A549 (cell line): ENCODE measurements at regions not wholly inside any gene's neighbourhood (a gene's known extent, or its start where the extent isn't known, plus 50 kb on each side); places are given as distances from the start of the nearest gene placed in this dataset.

Experiments used
- ATAC-seq, 2 experiments: fragments of 200-7000 bp in 1 of 2; fragments of >200 bp in 1 of 2; cut with Nextera tagmentation in 1 of 2; cut with Tn5 transposase in 1 of 2; 3 replicates each; pipeline versions ENCODE4 v1.8.0 to v1.9.1; 2018 to 2020; ENCODE audit warnings: mild to moderate bottlenecking in 1 of 2, moderate library complexity in 1 of 2
- CTCF ChIA-PET: fragments of 300-600 bp; sonication (Branson Sonifier 250); formaldehyde crosslinking; extraction: SDS; loops from one replicate; lab custom pipeline; 2021; ENCODE audit warnings: antibody characterized with exemption, inconsistent platforms; lab: Yijun Ruan, JAX
- POLR2A ChIA-PET: fragments of 350-600 bp; formaldehyde crosslinking; extraction: SDS; loops from one replicate; lab custom pipeline; 2021; ENCODE audit warnings: antibody characterized with exemption, inconsistent platforms; lab: Yijun Ruan, JAX
- DNase-seq, 2 experiments: peaks; one replicate each; pipeline versions ENCODE4 v3.0.0 to v3.0.0-alpha.2; 2011 to 2016; ENCODE audit warnings: low read depth in 1 of 2, low spot score in 1 of 2
- FAIRE-seq: peaks from 2 replicates; lab custom pipeline; 2011; peaks lifted over from hg19 to GRCh38; lab: Jason Lieb, UNC
- H3K27ac ChIP-seq, 2 experiments: fragments of >200 bp; sonication (Bioruptor Twin); formaldehyde crosslinking; 3 replicates each; pipeline ENCODE4 v1.5.1; 2016 to 2017
- H3K4me1 ChIP-seq: fragments of >200 bp; sonication (Bioruptor Twin); formaldehyde crosslinking; 3 replicates; pipeline ENCODE4 v1.6.1; 2016
- H3K4me2 ChIP-seq: fragments of >200 bp; sonication (Bioruptor Twin); formaldehyde crosslinking; 3 replicates; pipeline ENCODE4 v1.6.1; 2016
- H3K4me3 ChIP-seq: fragments of >200 bp; sonication (Bioruptor Twin); formaldehyde crosslinking; 3 replicates; pipeline ENCODE4 v1.5.1; 2016
- H3K9me3 ChIP-seq: fragments of >200 bp; sonication (Bioruptor Twin); formaldehyde crosslinking; 3 replicates; pipeline ENCODE4 v1.6.1; 2016
- BHLHE40 ChIP-seq: IDR thresholded peaks from 2 replicates; pipeline ENCODE4 v1.6.1; 2012; ENCODE audit warnings: low read depth, low read length, inconsistent platforms
- CTCF ChIP-seq: fragments of >200 bp; sonication (Bioruptor Twin); formaldehyde crosslinking; IDR thresholded peaks from 3 replicates; pipeline ENCODE4 v1.5.1; 2016
- EHF ChIP-seq: fragments of 250-450 bp; sonication (Bioruptor Pico); IDR thresholded peaks from 2 replicates; pipeline ENCODE4 v1.5.0; 2020; ENCODE audit warnings: mild to moderate bottlenecking
- ESRRA ChIP-seq: fragments of 150-350 bp; IDR thresholded peaks from 2 replicates; pipeline ENCODE4 v1.6.1; 2014; ENCODE audit warnings: mild to moderate bottlenecking, low read length, borderline replicate concordance
- FOSB ChIP-seq: fragments of 250-450 bp; sonication (Bioruptor Pico); IDR thresholded peaks from 2 replicates; pipeline ENCODE4 v1.5.0; 2020; ENCODE audit warnings: mild to moderate bottlenecking, moderate library complexity
- FOSL2 ChIP-seq, 2 experiments: fragments of 450-650 bp in 1 of 2; fragments of >200 bp in 1 of 2; sonication (Bioruptor Twin) in 1 of 2; formaldehyde crosslinking; IDR thresholded peaks; 2 replicates each; pipeline versions ENCODE4 v1.5.0 to v1.6.1; 2016 to 2020; ENCODE audit warnings: mild to moderate bottlenecking in 1 of 2, moderate library complexity in 1 of 2
- FOXS1 ChIP-seq: fragments of 250-450 bp; sonication (Bioruptor Pico); IDR thresholded peaks from 2 replicates; pipeline ENCODE4 v1.5.0; 2020; ENCODE audit warnings: mild to moderate bottlenecking, moderate library complexity
- HDAC2 ChIP-seq: fragments of 200-600 bp; sonication (generic); IDR thresholded peaks from 2 replicates; pipeline ENCODE4 v1.6.1; 2016
- HEYL ChIP-seq: fragments of 250-450 bp; sonication (Bioruptor Pico); IDR thresholded peaks from 2 replicates; pipeline ENCODE4 v1.8.0; 2021; ENCODE audit warnings: mild to moderate bottlenecking, moderate library complexity
- HMGXB4 ChIP-seq: fragments of 250-450 bp; sonication (Bioruptor Pico); IDR thresholded peaks from 2 replicates; pipeline ENCODE4 v1.5.0; 2021; ENCODE audit warnings: mild to moderate bottlenecking, moderate library complexity, borderline replicate concordance
- HOXB13 ChIP-seq: fragments of 250-450 bp; sonication (Bioruptor Pico); IDR thresholded peaks from 2 replicates; pipeline ENCODE4 v1.5.0; 2020; ENCODE audit warnings: low read depth, mild to moderate bottlenecking, moderate library complexity
- HOXB5 ChIP-seq: fragments of 250-450 bp; sonication (Bioruptor Pico); IDR thresholded peaks from 2 replicates; pipeline ENCODE4 v1.5.0; 2020; ENCODE audit warnings: mild to moderate bottlenecking, moderate library complexity
- MAFK ChIP-seq: fragments of 450-650 bp; IDR thresholded peaks from 2 replicates; pipeline ENCODE4 v1.6.1; 2014; ENCODE audit not compliant: partially characterized antibody
- PBX3 ChIP-seq: IDR thresholded peaks from 2 replicates; pipeline ENCODE4 v1.6.1; 2012
- RAD21 ChIP-seq, 2 experiments: fragments of >200 bp in 1 of 2; sonication (Bioruptor Twin) in 1 of 2; formaldehyde crosslinking in 1 of 2; IDR thresholded peaks in 1 of 2; conservative IDR thresholded peaks in 1 of 2; 2 replicates in 1 of 2; 3 replicates in 1 of 2; pipeline ENCODE4 v1.6.1; 2012 to 2018; ENCODE audit warnings: inconsistent platforms in 1 of 2
- RCOR1 ChIP-seq: fragments of 150-350 bp; IDR thresholded peaks from 2 replicates; pipeline ENCODE4 v1.6.1; 2014; ENCODE audit warnings: antibody characterized with exemption, low read length, low read depth
- RFX5 ChIP-seq: fragments of 450-650 bp; IDR thresholded peaks from 2 replicates; pipeline ENCODE4 v1.7.1; 2014; ENCODE audit warnings: antibody characterized with exemption, mild to moderate bottlenecking, moderate library complexity
- RNF2 ChIP-seq: fragments of 200-600 bp; sonication (generic); IDR thresholded peaks from 2 replicates; pipeline ENCODE4 v1.6.1; 2016; ENCODE audit warnings: low read depth, mild to moderate bottlenecking, antibody characterized with exemption, moderate library complexity, borderline replicate concordance
- SMC3 ChIP-seq: fragments of >200 bp; sonication (Bioruptor Twin); formaldehyde crosslinking; IDR thresholded peaks from 3 replicates; pipeline ENCODE4 v1.6.1; 2018; ENCODE audit warnings: inconsistent platforms
- SREBF2 ChIP-seq: fragments of 450-650 bp; IDR thresholded peaks from 2 replicates; pipeline ENCODE4 v1.6.1; 2014; ENCODE audit warnings: mild to moderate bottlenecking, moderate library complexity
- USF2 ChIP-seq: fragments of 450-650 bp; IDR thresholded peaks from 2 replicates; pipeline ENCODE4 v1.6.1; 2014; ENCODE audit warnings: antibody characterized with exemption
- ZC3H11A ChIP-seq: fragments of 450-650 bp; IDR thresholded peaks from 2 replicates; pipeline ENCODE4 v1.6.1; 2014; ENCODE audit warnings: antibody characterized with exemption, mild to moderate bottlenecking
- ZSCAN20 ChIP-seq: fragments of 250-450 bp; sonication (Bioruptor Pico); IDR thresholded peaks from 2 replicates; pipeline ENCODE4 v1.8.0; 2022; ENCODE audit warnings: mild to moderate bottlenecking, moderate library complexity

- CTCF ChIA-PET, result interaction anchor here (0.5 to 2.1 kb wide), 4 partner anchors 15 to 97 kb away, joined by 3 to 4 read pairs (median 4); no protein-coding TSS in a partner anchor
- no peak for FAIRE-seq
- Histone ChIP-seq H3K27ac (no peak overlapping the region), H3K9me3 (peaks cover 2% of the 10 kb centered on the region; the same call in 1 of the 3 replicates)
- no peak for TF ChIP-seq SREBF2
- no peak for TF ChIP-seq EHF (CRISPR knock-in tag)
- TF ChIP-seq USF2, result no peak
- no peak for TF ChIP-seq FOSL2 (IDR thresholded peaks at IDR 0.05)
- no peak for TF ChIP-seq FOSL2 (CRISPR knock-in tag; IDR thresholded peaks at IDR 0.05)
- TF ChIP-seq, all 56 proteins: peak for 0
- peaks cover 6% of the 10 kb centered on the region; the same call in 1 of the 3 replicates for H3K4me1 ChIP-seq
- DNase-seq (no peak), ATAC-seq (no peak)
- H3K4me2 ChIP-seq, result 0 out of 3 replicates have a peak overlapping the region, but pooled peaks have one; percentile 7
- POLR2A ChIA-PET, result no interaction called here
- H3K4me3 ChIP-seq, result no peak overlapping the region
Measured at GRCh38 chr5:72673623-72674022, 142.8 kb upstream of the TNPO1 start.

- Histone ChIP-seq H3K9me3 (peaks cover 2% of the 10 kb centered on the region; the same call in 1 of the 3 replicates), H3K4me3 (no peak overlapping the region), H3K27ac (no peak overlapping the region), H3K4me1 (peaks cover 6% of the 10 kb centered on the region; the same call in 1 of the 3 replicates), H3K4me2 (0 out of 3 replicates have a peak overlapping the region, but pooled peaks have one; percentile 7)
- no peak for TF ChIP-seq ZC3H11A
- TF ChIP-seq SMC3, result no peak
- TF ChIP-seq RFX5, result no peak
- TF ChIP-seq ZSCAN20 (CRISPR knock-in tag), result no peak
- no peak for TF ChIP-seq ESRRA
- TF ChIP-seq FOSB, result no peak
- no peak for TF ChIP-seq CTCF
- no peak for TF ChIP-seq MAFK
- TF ChIP-seq RNF2, result no peak
- TF ChIP-seq HEYL (CRISPR knock-in tag), result no peak
- no peak for TF ChIP-seq HOXB13 (CRISPR knock-in tag)
- no peak for TF ChIP-seq BHLHE40
- no peak for TF ChIP-seq RCOR1
- TF ChIP-seq PBX3, result no peak
- TF ChIP-seq FOXS1 (CRISPR knock-in tag), result no peak
- no peak for TF ChIP-seq HOXB5 (CRISPR knock-in tag)
- TF ChIP-seq HDAC2, result no peak
- no peak for TF ChIP-seq USF2
- no peak for TF ChIP-seq HMGXB4
- no peak for TF ChIP-seq RAD21 (conservative IDR thresholded peaks at IDR 0.05 in 1 of 2, IDR thresholded peaks at IDR 0.05 in 1 of 2)
- ChIA-PET CTCF (interaction anchor here (1.0 to 2.1 kb wide), 3 partner anchors 14 to 62 kb away, joined by 3 to 4 read pairs (median 4); no protein-coding TSS in a partner anchor), POLR2A (no interaction called here)
- DNase-seq, result no peak
- ATAC-seq, result no peak; a peak in 1 of 6 replicates
- no peak for FAIRE-seq
Measured at GRCh38 chr5:72673180-72673579, 143.3 kb upstream of the TNPO1 start.
